GM12878 (cell line): ENCODE measurements at regions not wholly inside any gene's neighbourhood (a gene's known extent, or its start where the extent isn't known, plus 50 kb on each side); places are given as distances from the start of the nearest gene placed in this dataset.

Experiments
- ATAC-seq: fragments of 200-7000 bp; cut with Tn5 transposase; 3 replicates; pipeline ENCODE4 v1.9.1; 2020; ENCODE audit warnings: mild to moderate bottlenecking, moderate library complexity
- BruUV-seq: library from RNA; stranded (reverse); fragments of 400-500 nt; replicated peaks from 2 replicates; lab custom pipeline; 2021; lab: Mats Ljungman, UMichigan
- CTCF ChIA-PET: fragments of 300-600 bp; sonication (Branson Sonifier 250); formaldehyde crosslinking; extraction: SDS; loops from one replicate; lab custom pipeline; 2021; ENCODE audit warnings: inconsistent platforms; lab: Yijun Ruan, JAX
- POLR2A ChIA-PET: fragments of 350-600 bp; formaldehyde crosslinking; extraction: SDS; loops from one replicate; lab custom pipeline; 2021; ENCODE audit warnings: inconsistent platforms; lab: Charles Lee
- RAD21 ChIA-PET: fragments of 300-600 bp; sonication (Branson Sonifier 250); formaldehyde crosslinking; loops from one replicate; lab custom pipeline; 2023; ENCODE audit warnings: antibody characterized with exemption; ENCODE audit not compliant: unreplicated experiment; lab: Charles Lee
- SMC1A ChIA-PET: fragments of 300-600 bp; sonication (Branson Sonifier 250); formaldehyde crosslinking; loops from one replicate; lab custom pipeline; 2023; ENCODE audit not compliant: unreplicated experiment, uncharacterized antibody; lab: Charles Lee
- DNase-seq: peaks from one replicate; pipeline ENCODE4 v3.0.0-alpha.2; 2011; ENCODE audit warnings: low read depth, low spot score
- FAIRE-seq: peaks from 3 replicates; lab custom pipeline; 2011; peaks lifted over from hg19 to GRCh38; lab: Jason Lieb, UNC
- H2AFZ ChIP-seq: 2 replicates; pipeline ENCODE4 v1.6.0; 2011; ENCODE audit warnings: low read depth, low read length, control low read depth; ENCODE audit not compliant: control insufficient read depth
- H3K27ac ChIP-seq: 2 replicates; pipeline ENCODE4 v1.5.1; 2011; ENCODE audit warnings: control low read depth; ENCODE audit not compliant: control insufficient read depth, insufficient read depth
- H3K27me3 ChIP-seq, 2 experiments: replicated peaks in 1 of 2; 2 replicates each; pipeline versions ENCODE4 v1.6.0 to v1.6.1; 2011; ENCODE audit warnings: low read length in 1 of 2; ENCODE audit not compliant: control insufficient read depth in 2 of 2, insufficient read depth in 2 of 2
- H3K36me3 ChIP-seq, 2 experiments: 2 replicates each; pipeline ENCODE4 v1.5.1; 2011; ENCODE audit warnings: low read length in 1 of 2; ENCODE audit not compliant: control insufficient read depth in 2 of 2, insufficient read depth in 2 of 2
- H3K4me1 ChIP-seq: 2 replicates; pipeline ENCODE4 v1.6.1; 2011; ENCODE audit warnings: mild to moderate bottlenecking, low read length, moderate library complexity, mixed read lengths; ENCODE audit not compliant: control insufficient read depth, insufficient read depth
- H3K4me2 ChIP-seq: 2 replicates; pipeline ENCODE4 v1.6.0; 2011; ENCODE audit warnings: control low read depth; ENCODE audit not compliant: control insufficient read depth, insufficient read depth
- H3K4me3 ChIP-seq: fragments of 200-600 bp; sonication (generic); 2 replicates; pipeline ENCODE4 v1.5.1; 2016
- H3K79me2 ChIP-seq: 2 replicates; pipeline ENCODE4 v1.6.0; 2011; ENCODE audit warnings: low read length; ENCODE audit not compliant: control insufficient read depth, insufficient read depth
- H3K9ac ChIP-seq: 2 replicates; pipeline ENCODE4 v1.8.0; 2011; ENCODE audit warnings: low read length, control low read depth, mixed read lengths; ENCODE audit not compliant: control insufficient read depth, insufficient read depth
- H3K9me3 ChIP-seq: replicated peaks from 3 replicates; pipeline ENCODE4 v1.5.1; 2011; ENCODE audit warnings: mild to moderate bottlenecking, low read length; ENCODE audit not compliant: control insufficient read depth, insufficient read depth
- H4K20me1 ChIP-seq: 2 replicates; pipeline ENCODE4 v1.6.0; 2011; ENCODE audit not compliant: control insufficient read depth, insufficient read depth
- BACH1 ChIP-seq: fragments of 450-650 bp; IDR thresholded peaks from 2 replicates; pipeline ENCODE4 v1.6.1; 2017; ENCODE audit warnings: mild to moderate bottlenecking, borderline replicate concordance
- BCL11A ChIP-seq: IDR thresholded peaks from 2 replicates; pipeline ENCODE4 v1.6.1; 2011; ENCODE audit warnings: low read depth, low read length
- CHD2 ChIP-seq: IDR thresholded peaks from 2 replicates; pipeline ENCODE4 v1.6.1; 2011; ENCODE audit warnings: low read depth, low read length, improper control_type of control experiment, borderline replicate concordance
- CREB1 ChIP-seq: IDR thresholded peaks from 2 replicates; pipeline ENCODE4 v1.6.1; 2012; ENCODE audit warnings: low read depth, mild to moderate bottlenecking, inconsistent platforms
- EGR1 ChIP-seq, 2 experiments: IDR thresholded peaks; 1 replicate in 1 of 2; 2 replicates in 1 of 2; pipeline ENCODE4 v1.6.1; 2011 to 2012; ENCODE audit warnings: low read depth in 2 of 2, low read length in 2 of 2, borderline replicate concordance in 1 of 2, mild to moderate bottlenecking in 1 of 2, moderate library complexity in 1 of 2
- EP300 ChIP-seq, 2 experiments: fragments of 150-350 bp in 1 of 2; IDR thresholded peaks; 2 replicates each; pipeline ENCODE4 v1.6.1; 2011 to 2012; ENCODE audit warnings: low read depth in 2 of 2, low read length in 2 of 2, borderline replicate concordance in 1 of 2, improper control_type of control experiment in 1 of 2, inconsistent platforms in 1 of 2; ENCODE audit not compliant: control insufficient read depth in 1 of 2
- FOS ChIP-seq: IDR thresholded peaks from 3 replicates; pipeline ENCODE4 v1.6.1; 2011; ENCODE audit warnings: borderline replicate concordance; ENCODE audit not compliant: insufficient read length; ENCODE audit errors: extremely low read depth
- IKZF2 ChIP-seq, 2 experiments: fragments of 450-650 bp; IDR thresholded peaks; 2 replicates each; pipeline ENCODE4 v1.6.1; 2017; ENCODE audit warnings: mild to moderate bottlenecking in 2 of 2, moderate library complexity in 2 of 2
- KAT2A ChIP-seq: conservative IDR thresholded peaks from 2 replicates; pipeline ENCODE4 v1.6.1; 2011; ENCODE audit warnings: low read depth, low read length; ENCODE audit not compliant: control insufficient read depth
- MTA3 ChIP-seq: IDR thresholded peaks from 2 replicates; pipeline ENCODE4 v1.6.1; 2012; ENCODE audit warnings: low read length, inconsistent platforms, borderline replicate concordance
- NR2F1 ChIP-seq: fragments of 450-650 bp; conservative IDR thresholded peaks from 2 replicates; pipeline ENCODE4 v1.6.1; 2017; ENCODE audit warnings: mild to moderate bottlenecking
- PAX8 ChIP-seq: fragments of 450-650 bp; IDR thresholded peaks from 2 replicates; pipeline ENCODE4 v1.6.1; 2017; ENCODE audit warnings: mild to moderate bottlenecking, moderate library complexity
- POU2F2 ChIP-seq: IDR thresholded peaks from 3 replicates; pipeline ENCODE4 v1.6.1; 2011; ENCODE audit warnings: low read depth, mild to moderate bottlenecking, low read length, borderline replicate concordance
- RB1 ChIP-seq: fragments of 450-650 bp; formaldehyde crosslinking; IDR thresholded peaks from 2 replicates; pipeline ENCODE4 v1.6.1; 2017; ENCODE audit warnings: mild to moderate bottlenecking, borderline replicate concordance
- SMARCA5 ChIP-seq: fragments of 450-650 bp; IDR thresholded peaks from 2 replicates; pipeline ENCODE4 v1.6.1; 2017; ENCODE audit warnings: mild to moderate bottlenecking
- ZNF217 ChIP-seq: fragments of 450-650 bp; IDR thresholded peaks from 2 replicates; pipeline ENCODE4 v1.6.1; 2017; ENCODE audit warnings: antibody characterized with exemption, mild to moderate bottlenecking
- ZNF274 ChIP-seq: IDR thresholded peaks from one replicate; pipeline ENCODE4 v1.8.0; 2011; ENCODE audit not compliant: insufficient read length, insufficient read depth
- ZZZ3 ChIP-seq: IDR thresholded peaks from 2 replicates; pipeline ENCODE4 v1.6.1; 2011; ENCODE audit warnings: low read depth; ENCODE audit not compliant: control insufficient read depth, insufficient read length
- WGBS: methylation state at CpG from one replicate; pipeline ENCODE4 v1.1.6; 2016; ENCODE audit warnings: low lambda C conversion rate; ENCODE audit not compliant: insufficient replicate concordance, insufficient coverage; ENCODE audit errors: missing lambda C conversion rate; 5-methylcytosine and 5-hydroxymethylcytosine counted together
- in situ Hi-C: fragments of 300-500 bp; cut with MboI; formaldehyde crosslinking; loops from 9 replicates; pipeline ENCODE4 v1.14.3; 2018; ENCODE audit warnings: mixed read lengths
- intact Hi-C: fragments of 100-400 bp; cut with micrococcal nuclease; formaldehyde crosslinking; loops from one replicate; pipeline ENCODE4 v1.14.2; 2022; ENCODE audit not compliant: unreplicated experiment
- TF ChIP-seq, protein P1 (sequence below): fragments of 450-650 bp; formaldehyde crosslinking; IDR thresholded peaks from 2 replicates; pipeline ENCODE4 v1.4.0; 2022; ENCODE audit warnings: mild to moderate bottlenecking, moderate library complexity

DNA sequence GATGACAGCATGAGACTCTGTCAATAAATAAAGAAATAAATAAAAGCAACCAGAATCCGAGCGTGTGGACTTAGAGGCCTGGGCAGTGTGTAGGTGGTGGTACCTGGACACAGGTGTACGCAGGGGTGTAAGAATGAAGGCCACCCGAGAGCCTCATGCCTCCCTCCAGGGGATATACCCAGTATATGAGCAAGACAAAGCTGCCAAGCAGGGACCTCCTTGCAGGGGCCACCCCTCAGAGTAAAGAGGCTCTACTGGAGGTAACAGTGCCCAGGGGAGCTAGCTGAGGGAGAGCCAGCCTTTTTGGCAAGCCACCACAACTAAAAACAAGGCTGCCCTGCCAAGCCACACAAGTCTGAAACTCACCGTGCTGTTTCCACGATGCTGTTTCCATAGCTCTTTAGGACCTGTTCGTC, 179.2 kb upstream of the RAB4A start:
- TF ChIP-seq PAX8 (no peak), FOS (no peak), CREB1 (no peak), SMARCA5 (no peak), POU2F2 (no peak), KAT2A (no peak), BACH1 (no peak), EP300 (IDR thresholded peaks at IDR 0.05; ENCODE audit: borderline replicate concordance in 1 of 2, control insufficient read depth in 1 of 2, low read depth in 2 of 2, low read length in 2 of 2) (no peak), IKZF2 (IDR thresholded peaks at IDR 0.05) (no peak), EGR1 (IDR thresholded peaks at IDR 0.05; ENCODE audit: borderline replicate concordance in 1 of 2, low read depth in 2 of 2, low read length in 2 of 2) (no peak), NR2F1 (no peak), RB1 (no peak), CHD2 (no peak), ZNF217 (no peak), ZNF274 (no peak), ZZZ3 (no peak), BCL11A (no peak), MTA3 (no peak)
- TF ChIP-seq, protein P1, sequence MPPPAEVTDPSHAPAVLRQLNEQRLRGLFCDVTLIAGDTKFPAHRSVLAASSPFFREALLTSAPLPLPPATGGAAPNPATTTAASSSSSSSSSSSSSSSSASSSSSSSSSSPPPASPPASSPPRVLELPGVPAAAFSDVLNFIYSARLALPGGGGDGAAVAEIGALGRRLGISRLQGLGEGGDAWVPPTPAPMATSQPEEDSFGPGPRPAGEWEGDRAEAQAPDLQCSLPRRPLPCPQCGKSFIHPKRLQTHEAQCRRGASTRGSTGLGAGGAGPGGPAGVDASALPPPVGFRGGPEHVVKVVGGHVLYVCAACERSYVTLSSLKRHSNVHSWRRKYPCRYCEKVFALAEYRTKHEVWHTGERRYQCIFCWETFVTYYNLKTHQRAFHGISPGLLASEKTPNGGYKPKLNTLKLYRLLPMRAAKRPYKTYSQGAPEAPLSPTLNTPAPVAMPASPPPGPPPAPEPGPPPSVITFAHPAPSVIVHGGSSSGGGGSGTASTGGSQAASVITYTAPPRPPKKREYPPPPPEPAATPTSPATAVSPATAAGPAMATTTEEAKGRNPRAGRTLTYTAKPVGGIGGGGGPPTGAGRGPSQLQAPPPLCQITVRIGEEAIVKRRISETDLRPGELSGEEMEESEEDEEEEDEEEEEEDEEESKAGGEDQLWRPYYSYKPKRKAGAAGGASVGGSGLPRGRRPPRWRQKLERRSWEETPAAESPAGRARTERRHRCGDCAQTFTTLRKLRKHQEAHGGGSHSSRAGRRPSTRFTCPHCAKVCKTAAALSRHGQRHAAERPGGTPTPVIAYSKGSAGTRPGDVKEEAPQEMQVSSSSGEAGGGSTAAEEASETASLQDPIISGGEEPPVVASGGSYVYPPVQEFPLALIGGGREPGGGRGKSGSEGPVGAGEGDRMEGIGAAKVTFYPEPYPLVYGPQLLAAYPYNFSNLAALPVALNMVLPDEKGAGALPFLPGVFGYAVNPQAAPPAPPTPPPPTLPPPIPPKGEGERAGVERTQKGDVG (CRISPR knock-in tag): no peak
- no peaks in the 10 kb centered on the region for H4K20me1 ChIP-seq
- BruUV-seq: no TSS peak
- in situ Hi-C loops (no loop called here), intact Hi-C loops (no loop called here)
- FAIRE-seq (no peak), ATAC-seq (no peak), DNase-seq (no peak)
- 44% methylated on average over 7 of the region's 7 CpGs for WGBS
- H3K27me3 ChIP-seq: peaks cover 0 to 2% of the 10 kb centered on the region in 2 experiments; a peak in 2 of 4 replicates
- CTCF ChIA-PET: interaction anchor here (0.6 to 1.2 kb wide), 3 partner anchors 78 to 403 kb away, joined by 3 read pairs; no protein-coding TSS in a partner anchor
- no peaks in the 10 kb centered on the region for H3K9me3 ChIP-seq
- POLR2A ChIA-PET: interaction anchor here (0.6 kb wide), 1 partner anchor 392 kb away, joined by 3 read pairs; no protein-coding TSS in a partner anchor
- RAD21 ChIA-PET: no interaction called here
- SMC1A ChIA-PET: interaction anchor here (1.1 kb wide), 1 partner anchor 134 kb away, joined by 3 read pairs; no protein-coding TSS in a partner anchor
- no peak overlapping the region for H3K9ac ChIP-seq
- H2AFZ ChIP-seq: no peak overlapping the region
- H3K27ac ChIP-seq: no peak overlapping the region
- no peaks in the 10 kb centered on the region for H3K36me3 ChIP-seq
- peaks cover 3% of the 10 kb centered on the region; the same call in 1 of the 2 replicates for H3K4me1 ChIP-seq
- no peak overlapping the region for H3K4me2 ChIP-seq
- H3K4me3 ChIP-seq: no peak overlapping the region
- no peaks in the 10 kb centered on the region for H3K79me2 ChIP-seq
